ENCODE measurements at regions not wholly inside any gene's neighbourhood (a gene's known extent, or its start where the extent isn't known, plus 50 kb on each side); places are given as distances from the start of the nearest gene placed in this dataset.

- Mint-ChIP-seq H3K9me3 (peaks cover 0 to 2% of the 10 kb centered on the region in 2 experiments; a peak in 1 of 5 replicates), H3K4me3 (no peak overlapping the region), H3K36me3 (ENCODE audit: insufficient read depth in 1 of 3, low read depth in 3 of 3) (no peaks in the 10 kb centered on the region), H3K27me3 (ENCODE audit: low read depth) (no peaks in the 10 kb centered on the region; the same call in 1 of the 2 replicates), H3K4me1 (no peaks in the 10 kb centered on the region; a peak in 2 of 4 replicates), H3K27ac (no peak overlapping the region)
- TF ChIP-seq, protein P1, sequence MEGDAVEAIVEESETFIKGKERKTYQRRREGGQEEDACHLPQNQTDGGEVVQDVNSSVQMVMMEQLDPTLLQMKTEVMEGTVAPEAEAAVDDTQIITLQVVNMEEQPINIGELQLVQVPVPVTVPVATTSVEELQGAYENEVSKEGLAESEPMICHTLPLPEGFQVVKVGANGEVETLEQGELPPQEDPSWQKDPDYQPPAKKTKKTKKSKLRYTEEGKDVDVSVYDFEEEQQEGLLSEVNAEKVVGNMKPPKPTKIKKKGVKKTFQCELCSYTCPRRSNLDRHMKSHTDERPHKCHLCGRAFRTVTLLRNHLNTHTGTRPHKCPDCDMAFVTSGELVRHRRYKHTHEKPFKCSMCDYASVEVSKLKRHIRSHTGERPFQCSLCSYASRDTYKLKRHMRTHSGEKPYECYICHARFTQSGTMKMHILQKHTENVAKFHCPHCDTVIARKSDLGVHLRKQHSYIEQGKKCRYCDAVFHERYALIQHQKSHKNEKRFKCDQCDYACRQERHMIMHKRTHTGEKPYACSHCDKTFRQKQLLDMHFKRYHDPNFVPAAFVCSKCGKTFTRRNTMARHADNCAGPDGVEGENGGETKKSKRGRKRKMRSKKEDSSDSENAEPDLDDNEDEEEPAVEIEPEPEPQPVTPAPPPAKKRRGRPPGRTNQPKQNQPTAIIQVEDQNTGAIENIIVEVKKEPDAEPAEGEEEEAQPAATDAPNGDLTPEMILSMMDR (conservative IDR thresholded peaks at IDR 0.05): no peak
- H4K20me1 ChIP-seq (ENCODE audit: control insufficient read depth, insufficient read depth, insufficient read length): no peaks in the 10 kb centered on the region
- DNase-seq: no peak
- H3K18ac ChIP-seq (ENCODE audit: insufficient read length, low read depth, low read length): no peak overlapping the region
- H2BK15ac ChIP-seq (ENCODE audit: low read depth, low read length): no peak overlapping the region
- H2BK120ac ChIP-seq (ENCODE audit: low read depth, low read length, poor library complexity, severe bottlenecking): no peak overlapping the region
- no peak overlapping the region for H2BK20ac ChIP-seq (ENCODE audit: low read depth, low read length, poor library complexity, severe bottlenecking)
- H4K5ac ChIP-seq (ENCODE audit: insufficient read length, low read depth, low read length): no peak overlapping the region
- no peak overlapping the region for H3K4ac ChIP-seq (ENCODE audit: low read depth, low read length)
- H3T11ph ChIP-seq (ENCODE audit: low read length): no peak overlapping the region
- no peaks in the 10 kb centered on the region for H3K4me1 ChIP-seq (ENCODE audit: insufficient read depth, low read length)
- H2BK12ac ChIP-seq (ENCODE audit: insufficient read length, low read depth, low read length): no peak overlapping the region
- no peak overlapping the region for H3K23ac ChIP-seq (ENCODE audit: insufficient read length, low read depth, low read length)
- H3K9ac ChIP-seq (ENCODE audit: extremely low read depth, insufficient read length, low read length): no peak overlapping the region
- H3K23me2 ChIP-seq (ENCODE audit: insufficient read length, low read depth, low read length, poor library complexity, severe bottlenecking): no peaks in the 10 kb centered on the region
- no peaks in the 10 kb centered on the region for H3K9me3 ChIP-seq (ENCODE audit: control insufficient read depth, low read depth, low read length)
- no peak overlapping the region for H4K8ac ChIP-seq (replicated peaks; ENCODE audit: insufficient read length, low read depth, low read length)
- no peak overlapping the region for H4K91ac ChIP-seq (ENCODE audit: insufficient read length, low read depth, low read length)
- no CpG with 5 or more reads among the region's 15 CpGs for WGBS (ENCODE audit: extremely low coverage, insufficient read length, low lambda C conversion rate)
- H3K27ac ChIP-seq (ENCODE audit: insufficient read length, low read depth, low read length): no peak overlapping the region
- H3K79me2 ChIP-seq (ENCODE audit: insufficient read depth, low read length): no peaks in the 10 kb centered on the region
- no peak overlapping the region for H2BK5ac ChIP-seq (ENCODE audit: insufficient read length, low read length)
- H3K14ac ChIP-seq (ENCODE audit: insufficient read depth, low read length): no peak overlapping the region
- H2AK5ac ChIP-seq (ENCODE audit: insufficient read length, low read length): no peak overlapping the region
- H2AFZ ChIP-seq (ENCODE audit: low read length): no peak overlapping the region
- H3K56ac ChIP-seq (ENCODE audit: insufficient read length, low read depth, low read length): no peak overlapping the region
- H3K27me3 ChIP-seq (ENCODE audit: insufficient read depth, low read length): no peaks in the 10 kb centered on the region
- no peaks in the 10 kb centered on the region for H3K79me1 ChIP-seq (ENCODE audit: insufficient read depth, low read depth, low read length, poor library complexity, severe bottlenecking)
- no peak overlapping the region for H3K4me2 ChIP-seq (ENCODE audit: insufficient read depth, insufficient read length, low read length)
Measured at GRCh38 chr2:107747964-107748583, 78.6 kb upstream of the RGPD4 start.

Measured in H9 (cell line).